SK-N-SH treated with all-trans-retinoic acid at 6 μM for 48 hours (cell line): ENCODE measurements at regions not wholly inside any gene's neighbourhood (a gene's known extent, or its start where the extent isn't known, plus 50 kb on each side); places are given as distances from the start of the nearest gene placed in this dataset.

Experiments
- ATAC-seq: fragments of 200-7000 bp; cut with Tn5 transposase; 3 replicates; pipeline ENCODE4 v1.9.1; 2020; ENCODE audit warnings: mild to moderate bottlenecking, moderate library complexity
- ARNTL ChIP-seq: fragments of 450-650 bp; formaldehyde crosslinking; IDR thresholded peaks from 2 replicates; pipeline ENCODE4 v1.5.0; 2020; ENCODE audit warnings: low read depth, mild to moderate bottlenecking, moderate library complexity, borderline replicate concordance
- CREB5 ChIP-seq: fragments of 250-450 bp; sonication (Bioruptor Pico); IDR thresholded peaks from 2 replicates; pipeline ENCODE4 v1.5.1; 2020; ENCODE audit warnings: low read depth, mild to moderate bottlenecking, moderate library complexity
- CSDC2 ChIP-seq: fragments of 250-450 bp; sonication (Bioruptor Pico); IDR thresholded peaks from 2 replicates; pipeline ENCODE4 v1.5.0; 2020; ENCODE audit warnings: mild to moderate bottlenecking, moderate library complexity
- CSRNP3 ChIP-seq: fragments of 250-450 bp; sonication (Bioruptor Pico); IDR thresholded peaks from 2 replicates; pipeline ENCODE4 v1.5.1; 2021; ENCODE audit warnings: mild to moderate bottlenecking, moderate library complexity
- ESRRG ChIP-seq: fragments of 250-450 bp; sonication (Bioruptor Pico); IDR thresholded peaks from 2 replicates; pipeline ENCODE4 v1.6.1; 2021; ENCODE audit warnings: mild to moderate bottlenecking
- GLIS3 ChIP-seq: fragments of 250-450 bp; sonication (Bioruptor Pico); IDR thresholded peaks from 2 replicates; pipeline ENCODE4 v1.5.0; 2020; ENCODE audit warnings: mild to moderate bottlenecking, moderate library complexity
- ISL1 ChIP-seq: fragments of 250-450 bp; sonication (Bioruptor Pico); IDR thresholded peaks from 2 replicates; pipeline ENCODE4 v2.1.2; 2022; ENCODE audit warnings: mild to moderate bottlenecking, moderate library complexity
- OSR1 ChIP-seq: fragments of 250-450 bp; sonication (Bioruptor Pico); IDR thresholded peaks from 2 replicates; pipeline ENCODE4 v1.8.0; 2022; ENCODE audit warnings: moderate library complexity, mild to moderate bottlenecking, inconsistent platforms
- PATZ1 ChIP-seq: fragments of 250-450 bp; sonication (Bioruptor Pico); IDR thresholded peaks from 2 replicates; pipeline ENCODE4 v1.8.0; 2020; ENCODE audit warnings: mild to moderate bottlenecking, moderate library complexity, borderline replicate concordance
- POU6F1 ChIP-seq: fragments of 250-450 bp; sonication (Bioruptor Pico); IDR thresholded peaks from 2 replicates; pipeline ENCODE4 v1.8.0; 2021; ENCODE audit warnings: low read depth, mild to moderate bottlenecking, moderate library complexity, borderline replicate concordance
- PPARA ChIP-seq: fragments of 250-450 bp; sonication (Bioruptor Pico); IDR thresholded peaks from 2 replicates; pipeline ENCODE4 v1.5.0; 2020; ENCODE audit warnings: mild to moderate bottlenecking, borderline replicate concordance
- RARB ChIP-seq: fragments of 250-450 bp; sonication (Bioruptor Pico); IDR thresholded peaks from 2 replicates; pipeline ENCODE4 v1.8.0; 2021; ENCODE audit warnings: mild to moderate bottlenecking, moderate library complexity
- SNAI2 ChIP-seq: fragments of 250-450 bp; sonication (Bioruptor Pico); IDR thresholded peaks from 2 replicates; pipeline ENCODE4 v1.5.0; 2020; ENCODE audit warnings: mild to moderate bottlenecking, moderate library complexity
- TCF4 ChIP-seq: fragments of 250-450 bp; sonication (Bioruptor Pico); IDR thresholded peaks from 2 replicates; pipeline ENCODE4 v1.8.0; 2021; ENCODE audit warnings: mild to moderate bottlenecking, moderate library complexity, borderline replicate concordance
- TOX ChIP-seq: fragments of 250-450 bp; sonication (Bioruptor Pico); IDR thresholded peaks from 2 replicates; pipeline ENCODE4 v1.8.0; 2021; ENCODE audit warnings: mild to moderate bottlenecking, moderate library complexity, borderline replicate concordance
- TSHZ2 ChIP-seq: fragments of 250-450 bp; sonication (Bioruptor Pico); IDR thresholded peaks from 2 replicates; pipeline ENCODE4 v1.5.0; 2020; ENCODE audit warnings: mild to moderate bottlenecking, moderate library complexity
- ZC3H10 ChIP-seq: fragments of 250-450 bp; sonication (Bioruptor Pico); IDR thresholded peaks from 2 replicates; pipeline ENCODE4 v1.5.1; 2021; ENCODE audit warnings: mild to moderate bottlenecking, moderate library complexity
- ZFP3 ChIP-seq: fragments of 250-450 bp; sonication (Bioruptor Pico); IDR thresholded peaks from 2 replicates; pipeline ENCODE4 v1.5.0; 2020; ENCODE audit warnings: mild to moderate bottlenecking, moderate library complexity
- ZFP30 ChIP-seq: fragments of 450-650 bp; formaldehyde crosslinking; IDR thresholded peaks from 2 replicates; pipeline ENCODE4 v1.5.0; 2022; ENCODE audit warnings: mild to moderate bottlenecking, moderate library complexity
- ZNF565 ChIP-seq: fragments of 450-650 bp; formaldehyde crosslinking; conservative IDR thresholded peaks from 2 replicates; pipeline ENCODE4 v1.5.0; 2020; ENCODE audit warnings: low read depth, mild to moderate bottlenecking, moderate library complexity
- ZNF70 ChIP-seq: fragments of 450-650 bp; formaldehyde crosslinking; IDR thresholded peaks from 2 replicates; pipeline ENCODE4 v1.5.0; 2020; ENCODE audit warnings: mild to moderate bottlenecking, moderate library complexity
- ZNF8 ChIP-seq: fragments of 450-650 bp; formaldehyde crosslinking; IDR thresholded peaks from 2 replicates; pipeline ENCODE4 v1.5.0; 2020; ENCODE audit warnings: mild to moderate bottlenecking, moderate library complexity

- TF ChIP-seq SNAI2 (CRISPR knock-in tag) (no peak), ZNF70 (CRISPR knock-in tag) (no peak), GLIS3 (CRISPR knock-in tag) (no peak), PPARA (CRISPR knock-in tag) (no peak), ZNF8 (CRISPR knock-in tag) (no peak), ZFP3 (no peak)
- ATAC-seq, result no peak
These were observed 113.2 kb upstream of the SEM1 start for GRCh38 chr7:96822824-96823223.

- ATAC-seq, result no peak
- TF ChIP-seq ZNF565 (CRISPR knock-in tag) (no peak), ZNF70 (CRISPR knock-in tag) (no peak), CREB5 (no peak), TCF4 (CRISPR knock-in tag) (no peak), TSHZ2 (CRISPR knock-in tag) (no peak), OSR1 (CRISPR knock-in tag) (no peak), ISL1 (no peak), GLIS3 (CRISPR knock-in tag) (no peak), RARB (no peak), SNAI2 (CRISPR knock-in tag) (no peak), PPARA (CRISPR knock-in tag) (no peak), PATZ1 (no peak), TOX (no peak), ZFP3 (no peak), ZC3H10 (CRISPR knock-in tag) (no peak), CSDC2 (CRISPR knock-in tag) (no peak)
- TF ChIP-seq, all 23 proteins: peak for 0
These were observed 113.6 kb upstream of the SEM1 start for GRCh38 chr7:96823274-96823673.

- ATAC-seq, result no peak
- TF ChIP-seq ARNTL (CRISPR knock-in tag) (no peak), ESRRG (CRISPR knock-in tag) (no peak), PATZ1 (no peak), PPARA (CRISPR knock-in tag) (no peak), TOX (no peak), OSR1 (CRISPR knock-in tag) (no peak), POU6F1 (no peak), TCF4 (CRISPR knock-in tag) (no peak), ZNF8 (CRISPR knock-in tag) (no peak), CSRNP3 (CRISPR knock-in tag) (no peak), RARB (no peak), ZFP3 (no peak), ISL1 (no peak), ZC3H10 (CRISPR knock-in tag) (no peak), CREB5 (no peak), GLIS3 (CRISPR knock-in tag) (no peak), ZNF70 (CRISPR knock-in tag) (no peak), CSDC2 (CRISPR knock-in tag) (no peak), ZFP30 (CRISPR knock-in tag) (no peak)
These were observed 115.0 kb upstream of the SEM1 start for GRCh38 chr7:96824686-96825085.
